Activated CD4-positive, alpha-beta memory T cell treated with anti-CD3 and anti-CD28 coated beads for 36 hours (primary cell): ENCODE measurements at regions not wholly inside any gene's neighbourhood (a gene's known extent, or its start where the extent isn't known, plus 50 kb on each side); places are given as distances from the start of the nearest gene placed in this dataset.
"Not testable (repeated sequence)": the region's sequence is repeated elsewhere in the genome, so short reads cannot be mapped to it uniquely, and the experiment has no call there.

Experiments used
- CTCF ChIA-PET: fragments of 350-600 bp; sonication (Branson Sonifier 250); formaldehyde crosslinking; loops from one replicate; lab custom pipeline; 2021; ENCODE audit warnings: antibody characterized with exemption, inconsistent platforms; lab: Charles Lee
- POLR2A ChIA-PET: fragments of 350-600 bp; sonication (Branson Sonifier 250); formaldehyde crosslinking; loops from one replicate; lab custom pipeline; 2021; ENCODE audit warnings: antibody characterized with exemption; lab: Charles Lee
- DNase-seq: peaks from one replicate; pipeline ENCODE4 v3.0.0-alpha.2; 2020
- H3K27ac Mint-ChIP-seq: one replicate; pipeline ENCODE4 v1.8.0; 2021; ENCODE audit warnings: mixed read lengths
- H3K27me3 Mint-ChIP-seq: one replicate; pipeline ENCODE4 v1.8.0; 2021; ENCODE audit warnings: mixed read lengths
- H3K36me3 Mint-ChIP-seq: one replicate; pipeline ENCODE4 v1.8.0; 2021; ENCODE audit warnings: mixed read lengths
- H3K4me1 Mint-ChIP-seq: one replicate; pipeline ENCODE4 v1.8.0; 2021; ENCODE audit warnings: low read depth, mixed read lengths
- H3K4me3 Mint-ChIP-seq: one replicate; pipeline ENCODE4 v1.8.0; 2021; ENCODE audit warnings: mild to moderate bottlenecking, mixed read lengths
- H3K9me3 Mint-ChIP-seq: one replicate; pipeline ENCODE4 v1.8.0; 2021; ENCODE audit warnings: mixed read lengths
- intact Hi-C: fragments of 100-400 bp; cut with micrococcal nuclease; formaldehyde crosslinking; loops from one replicate; pipeline ENCODE4 v1.15.1; 2023

DNA sequence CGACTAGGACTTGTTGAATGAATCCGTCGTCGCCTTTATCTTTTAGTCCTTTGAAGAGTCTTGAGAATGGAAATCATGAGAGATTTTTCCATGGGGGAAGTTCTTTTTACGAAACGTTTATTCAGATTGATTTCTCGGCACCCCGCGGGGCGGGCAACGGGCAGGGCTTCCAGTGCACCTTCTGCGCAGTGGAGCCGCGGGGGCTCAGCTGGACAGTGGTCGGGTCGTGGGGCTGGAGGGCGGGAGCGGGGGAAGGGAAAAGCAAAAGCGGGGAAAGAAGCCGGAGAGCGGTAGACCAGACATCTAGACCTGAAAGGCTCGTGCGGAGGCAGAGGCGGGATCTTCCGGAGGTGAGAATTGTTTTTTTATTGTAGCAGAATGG, 103.0 kb downstream of the NBPF11 start:
- peak; percentile 32 for DNase-seq
- POLR2A ChIA-PET, H3K9me3 Mint-ChIP-seq, H3K27me3 Mint-ChIP-seq, CTCF ChIA-PET, H3K27ac Mint-ChIP-seq, intact Hi-C loops, H3K36me3 Mint-ChIP-seq, H3K4me1 Mint-ChIP-seq: not testable (repeated sequence)
- H3K4me3 Mint-ChIP-seq: peak overlapping the region; percentile 72

DNA sequence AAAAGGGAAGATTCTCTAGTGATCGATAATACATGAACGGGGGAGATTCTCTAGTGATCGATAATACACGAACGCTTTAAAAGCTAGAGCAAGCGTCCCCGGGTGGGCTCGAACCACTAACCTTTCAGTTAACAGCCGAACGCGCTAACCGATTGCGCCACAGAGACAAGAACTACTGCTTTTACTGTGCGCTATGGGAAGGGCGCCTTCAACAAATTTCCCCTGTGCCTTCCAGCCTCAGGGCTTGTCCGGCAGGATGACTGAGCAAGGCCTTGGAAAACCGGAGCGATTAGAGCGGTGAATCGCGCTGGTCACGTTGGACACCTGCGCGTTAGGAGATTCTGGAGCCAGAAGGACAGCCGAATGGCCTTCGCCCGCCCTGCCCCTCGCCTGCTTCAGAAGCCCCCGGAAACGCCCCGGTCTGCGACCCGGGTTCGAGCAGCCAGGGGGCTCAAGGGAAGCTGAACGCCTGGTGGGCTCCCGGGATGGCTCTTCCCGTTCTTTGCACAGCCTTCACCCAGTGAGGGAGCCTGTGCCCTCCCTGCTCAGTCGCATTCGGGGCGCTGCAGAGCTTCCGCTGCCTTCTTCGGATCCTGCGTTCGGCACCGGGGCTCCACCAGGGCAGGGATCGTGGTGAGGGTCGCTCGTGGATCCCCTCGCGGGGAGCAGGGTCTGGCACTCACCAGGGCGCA, 103.5 kb downstream of the NBPF11 start:
- H3K4me1 Mint-ChIP-seq, H3K9me3 Mint-ChIP-seq, intact Hi-C loops, CTCF ChIA-PET, H3K27me3 Mint-ChIP-seq, H3K36me3 Mint-ChIP-seq, H3K27ac Mint-ChIP-seq, POLR2A ChIA-PET: not testable (repeated sequence)
- peak; percentile 37 for DNase-seq
- peak overlapping the region; percentile 73 for H3K4me3 Mint-ChIP-seq

DNA sequence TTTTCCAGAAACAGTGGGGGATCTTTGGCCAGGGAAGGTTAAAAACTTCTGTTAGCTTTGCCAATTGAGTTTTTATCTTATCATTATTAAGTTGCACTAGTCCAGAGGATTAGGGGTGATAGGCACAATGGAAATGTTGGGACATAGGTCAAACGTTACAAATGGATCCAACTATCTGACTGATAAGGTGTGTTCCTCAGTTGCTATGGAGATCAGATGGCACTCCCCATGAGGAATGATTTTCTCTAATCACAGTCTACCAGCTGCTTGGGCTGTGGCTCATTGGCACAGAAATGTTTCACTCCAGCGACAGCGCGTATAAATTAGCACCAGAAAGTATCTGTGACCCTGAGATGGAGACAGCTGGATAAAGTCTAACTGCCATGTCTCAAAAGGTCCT, 106.2 kb downstream of the NBPF11 start:
- H3K4me1 Mint-ChIP-seq, CTCF ChIA-PET, H3K9me3 Mint-ChIP-seq, H3K36me3 Mint-ChIP-seq, H3K27me3 Mint-ChIP-seq, H3K4me3 Mint-ChIP-seq, DNase-seq, POLR2A ChIA-PET, intact Hi-C loops, H3K27ac Mint-ChIP-seq: not testable (repeated sequence)

DNA sequence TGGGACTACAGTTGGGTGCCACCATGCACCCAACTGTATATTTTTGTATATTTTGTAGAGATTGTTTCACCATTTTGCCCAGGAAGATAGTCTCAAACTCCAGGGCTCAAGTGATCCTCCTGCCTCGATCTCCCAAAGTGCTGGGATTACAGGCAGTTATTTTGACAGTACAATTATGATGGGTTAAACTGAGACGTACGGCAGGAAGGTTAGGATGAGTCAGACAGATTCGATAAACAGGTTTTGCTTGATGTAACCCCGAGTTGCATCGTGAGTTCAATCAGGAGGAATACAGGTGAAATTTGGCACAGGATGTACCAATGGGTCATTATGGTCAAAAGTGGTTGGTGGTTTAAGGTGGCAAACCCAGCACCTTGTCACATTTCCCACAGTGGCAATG, 107.6 kb downstream of the NBPF11 start:
- DNase-seq, POLR2A ChIA-PET, H3K4me1 Mint-ChIP-seq, CTCF ChIA-PET, H3K9me3 Mint-ChIP-seq, H3K36me3 Mint-ChIP-seq, intact Hi-C loops, H3K27ac Mint-ChIP-seq, H3K4me3 Mint-ChIP-seq, H3K27me3 Mint-ChIP-seq: not testable (repeated sequence)
